Tibial artery (tissue), 4 donors: ENCODE measurements at regions not wholly inside any gene's neighbourhood (a gene's known extent, or its start where the extent isn't known, plus 50 kb on each side); places are given as distances from the start of the nearest gene placed in this dataset.

Experiments
- DNase-seq, 2 donors: peaks; one replicate each; pipeline ENCODE4 v3.0.0-alpha.2; 2019
- H3K27ac ChIP-seq, 2 donors: fragments of 200-600 bp; sonication (generic) in 1 of 2; 1 replicate in 1 of 2; 2 replicates in 1 of 2; pipeline ENCODE4 v1.5.1; 2018 to 2019; ENCODE audit warnings: mild to moderate bottlenecking in 1 of 2
- H3K27me3 ChIP-seq, 2 donors: fragments of 200-600 bp; sonication (generic) in 1 of 2; one replicate each; pipeline versions ENCODE4 v1.5.1 to v1.6.0; 2016 to 2019
- H3K36me3 ChIP-seq, 3 donors: fragments of 200-600 bp; sonication (generic) in 2 of 3; one replicate each; pipeline ENCODE4 v1.5.1; 2016 to 2019; ENCODE audit warnings: mild to moderate bottlenecking in 2 of 3
- H3K4me1 ChIP-seq, 4 donors: fragments of 200-600 bp; sonication (generic) in 2 of 4; 1 replicate in 3 of 4; 2 replicates in 1 of 4; pipeline ENCODE4 v1.5.1; 2016 to 2019
- H3K4me3 ChIP-seq, 2 donors: fragments of 200-600 bp; sonication (generic) in 1 of 2; 1 replicate in 1 of 2; 2 replicates in 1 of 2; pipeline ENCODE4 v1.5.1; 2018 to 2019; ENCODE audit warnings: mild to moderate bottlenecking in 2 of 2
- H3K9me3 ChIP-seq, 3 donors: fragments of 200-600 bp; sonication (generic) in 1 of 3; one replicate each; pipeline ENCODE4 v1.5.1; 2016 to 2019
- CTCF ChIP-seq, 2 experiments: fragments of 200-600 bp in 1 of 2; fragments of 450-650 bp in 1 of 2; IDR thresholded peaks; one replicate each; pipeline ENCODE4 v1.5.1; 2017 to 2019; ENCODE audit warnings: antibody characterized with exemption in 2 of 2, mild to moderate bottlenecking in 1 of 2, moderate library complexity in 1 of 2
- intact Hi-C: fragments of 100-400 bp; cut with DNase I; formaldehyde crosslinking; loops from one replicate; pipeline ENCODE4 v1.15.0; 2023; ENCODE audit warnings: low total_unique reads

- H3K4me3 ChIP-seq: no peak overlapping the region
- H3K36me3 ChIP-seq: no peaks in the 10 kb centered on the region
- peaks cover 0 to 8% (median 7%) of the 10 kb centered on the region in 3 donors for H3K9me3 ChIP-seq
- DNase-seq: no peak
- H3K27me3 ChIP-seq: no peaks in the 10 kb centered on the region
- H3K4me1 ChIP-seq: no peaks in the 10 kb centered on the region
- TF ChIP-seq CTCF (IDR thresholded peaks at IDR 0.05): no peak
- intact Hi-C loops: no loop called here
- no peak overlapping the region for H3K27ac ChIP-seq
Observed at GRCh38 chr3:147153830-147154539, 252.4 kb downstream of the ZIC4 start.

- H3K9me3 ChIP-seq: peaks cover 0 to 8% (median 7%) of the 10 kb centered on the region in 3 donors
Observed at GRCh38 chr3:147152476-147152875, 253.9 kb downstream of the ZIC4 start.

GRCh38 chr3:147141516-147142288 is 264.6 kb downstream of the ZIC4 start:
- intact Hi-C loops: no loop called here
- Histone ChIP-seq H3K27me3 (no peaks in the 10 kb centered on the region), H3K9me3 (no peaks in the 10 kb centered on the region), H3K27ac (no peak overlapping the region), H3K36me3 (no peaks in the 10 kb centered on the region), H3K4me3 (no peak overlapping the region), H3K4me1 (no peaks in the 10 kb centered on the region)
- TF ChIP-seq CTCF (IDR thresholded peaks at IDR 0.05): no peak
- no peak for DNase-seq

More at GRCh38 chr3:147152476-147152875, 253.9 kb downstream of the ZIC4 start:
- no peaks in the 10 kb centered on the region for H3K27me3 ChIP-seq
- intact Hi-C loops: no loop called here
- TF ChIP-seq CTCF (IDR thresholded peaks at IDR 0.05): no peak
- no peaks in the 10 kb centered on the region for H3K36me3 ChIP-seq
- no peak overlapping the region for H3K4me3 ChIP-seq
- no peak overlapping the region for H3K27ac ChIP-seq
- H3K4me1 ChIP-seq: no peaks in the 10 kb centered on the region
- DNase-seq: no peak

GRCh38 chr3:147139341-147139740 is 267.0 kb downstream of the ZIC4 start:
- no peaks in the 10 kb centered on the region for H3K27me3 ChIP-seq
- no peaks in the 10 kb centered on the region for H3K36me3 ChIP-seq
- intact Hi-C loops: no loop called here
- H3K4me1 ChIP-seq: no peaks in the 10 kb centered on the region
- H3K9me3 ChIP-seq: no peaks in the 10 kb centered on the region
- H3K4me3 ChIP-seq: no peak overlapping the region
- no peak for DNase-seq
- H3K27ac ChIP-seq: no peak overlapping the region
- TF ChIP-seq CTCF (IDR thresholded peaks at IDR 0.05): no peak

GRCh38 chr3:147132168-147132567 is 274.2 kb downstream of the ZIC4 start:
- Histone ChIP-seq H3K4me1 (no peaks in the 10 kb centered on the region), H3K27ac (no peak overlapping the region), H3K27me3 (no peaks in the 10 kb centered on the region), H3K4me3 (no peak overlapping the region), H3K36me3 (no peaks in the 10 kb centered on the region), H3K9me3 (peaks cover 0 to 12% (median 0%) of the 10 kb centered on the region in 3 donors)
- intact Hi-C loops: no loop called here
- no peak for DNase-seq
- TF ChIP-seq CTCF (IDR thresholded peaks at IDR 0.05): no peak
